Activated naive CD4-positive, alpha-beta T cell treated with anti-CD3 and anti-CD28 coated beads for 36 hours (primary cell): ENCODE measurements at regions not wholly inside any gene's neighbourhood (a gene's known extent, or its start where the extent isn't known, plus 50 kb on each side); places are given as distances from the start of the nearest gene placed in this dataset.
"Not testable (repeated sequence)": the region's sequence is repeated elsewhere in the genome, so short reads cannot be mapped to it uniquely, and the experiment has no call there.

Source experiments
- CTCF ChIA-PET: fragments of 350-600 bp; sonication (Branson Sonifier 250); formaldehyde crosslinking; loops from one replicate; lab custom pipeline; 2021; ENCODE audit warnings: antibody characterized with exemption; lab: Charles Lee
- DNase-seq: peaks from one replicate; pipeline ENCODE4 v3.0.0-alpha.2; 2020
- H3K27ac Mint-ChIP-seq: one replicate; pipeline ENCODE4 v1.8.0; 2021; ENCODE audit warnings: mild to moderate bottlenecking, mixed read lengths
- H3K27me3 Mint-ChIP-seq: one replicate; pipeline ENCODE4 v1.8.0; 2021; ENCODE audit warnings: low read depth, mixed read lengths
- H3K36me3 Mint-ChIP-seq: one replicate; pipeline ENCODE4 v1.8.0; 2021; ENCODE audit warnings: low read depth, mixed read lengths
- H3K4me1 Mint-ChIP-seq: one replicate; pipeline ENCODE4 v1.8.0; 2021; ENCODE audit warnings: low read depth, mixed read lengths
- H3K4me3 Mint-ChIP-seq: one replicate; pipeline ENCODE4 v1.8.0; 2021; ENCODE audit warnings: mild to moderate bottlenecking, moderate library complexity, mixed read lengths
- H3K9me3 Mint-ChIP-seq: one replicate; pipeline ENCODE4 v1.8.0; 2021; ENCODE audit warnings: mixed read lengths
- intact Hi-C: fragments of 100-400 bp; cut with micrococcal nuclease; formaldehyde crosslinking; loops from one replicate; pipeline ENCODE4 v1.15.1; 2023

- H3K27ac Mint-ChIP-seq, intact Hi-C loops, CTCF ChIA-PET, DNase-seq, H3K9me3 Mint-ChIP-seq, H3K36me3 Mint-ChIP-seq, H3K4me3 Mint-ChIP-seq, H3K27me3 Mint-ChIP-seq: not testable (repeated sequence)
- peaks cover 22% of the 10 kb centered on the region for H3K4me1 Mint-ChIP-seq
Observed at GRCh38 chr1:149841597-149842238, 57.6 kb upstream of the BOLA1 start.

DNA sequence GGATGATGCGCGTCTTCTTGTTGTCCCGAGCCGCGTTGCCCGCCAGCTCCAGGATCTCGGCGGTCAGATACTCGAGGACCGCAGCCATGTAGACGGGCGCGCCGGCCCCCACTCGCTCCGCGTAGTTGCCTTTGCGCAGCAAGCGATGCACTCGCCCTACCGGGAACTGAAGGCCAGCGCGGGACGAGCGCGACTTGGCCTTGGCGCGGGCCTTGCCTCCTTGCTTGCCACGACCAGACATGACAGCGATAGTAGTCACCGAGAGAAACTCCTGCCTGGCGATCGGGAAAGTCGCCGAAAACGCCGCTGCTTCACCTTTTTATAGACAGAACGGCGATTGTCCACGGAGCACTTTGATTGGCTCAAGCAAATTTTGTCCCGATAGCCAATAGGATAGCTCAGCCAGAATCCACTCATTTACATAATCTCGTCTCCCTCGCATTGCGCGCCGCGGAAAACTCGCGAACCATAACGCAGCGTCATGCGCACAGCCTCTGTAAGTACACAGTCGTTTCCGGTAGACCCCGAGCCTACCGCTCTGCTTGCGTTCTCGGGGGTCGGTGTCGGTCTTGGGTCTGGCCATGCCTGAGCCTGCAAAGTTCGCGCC lies 56.8 kb upstream of the BOLA1 start:
- H3K4me1 Mint-ChIP-seq = peaks cover 30% of the 10 kb centered on the region
- H3K27ac Mint-ChIP-seq, intact Hi-C loops, H3K27me3 Mint-ChIP-seq, CTCF ChIA-PET, H3K36me3 Mint-ChIP-seq, H3K4me3 Mint-ChIP-seq, DNase-seq, H3K9me3 Mint-ChIP-seq: not testable (repeated sequence)

DNA sequence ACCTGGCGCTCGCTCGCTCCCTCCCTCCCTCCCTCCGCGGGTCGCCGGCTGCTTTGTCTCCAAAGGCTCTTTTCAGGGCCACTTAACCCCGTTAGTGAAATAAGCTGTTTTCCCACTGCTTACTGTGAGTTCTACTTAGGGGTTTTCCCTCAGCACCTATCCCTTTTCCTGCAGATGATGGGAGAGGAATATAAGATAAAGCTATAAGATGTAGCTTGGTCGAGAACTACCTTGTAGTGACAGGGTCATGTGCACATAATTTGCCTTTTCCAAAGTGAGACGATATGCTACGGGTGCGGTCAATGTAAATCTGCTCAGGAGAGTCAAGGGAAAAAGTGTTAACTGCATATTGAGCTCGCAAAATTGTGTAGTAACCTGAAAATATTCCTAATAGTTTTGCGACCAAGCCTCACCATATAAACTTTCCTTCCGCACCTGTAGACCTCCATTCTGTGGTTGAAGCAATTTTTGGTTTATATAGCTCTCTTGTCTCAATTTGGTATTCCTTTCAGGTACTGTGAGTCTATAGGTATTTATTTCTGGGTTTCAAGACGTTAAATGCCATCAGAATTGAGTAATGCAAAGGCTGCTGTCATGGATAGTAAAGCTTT lies 55.8 kb upstream of the BOLA1 start:
- intact Hi-C loops = no loop called here
- peak overlapping the region; percentile 88 for H3K4me3 Mint-ChIP-seq
- CTCF ChIA-PET = interaction anchor here (1.0 kb wide), 1 partner anchor 44 kb away, joined by 3 read pairs; a partner anchor contains a TSS
- H3K27me3 Mint-ChIP-seq = no peaks in the 10 kb centered on the region
- H3K27ac Mint-ChIP-seq = peak overlapping the region; percentile 87
- peaks cover 2% of the 10 kb centered on the region for H3K36me3 Mint-ChIP-seq
- no peaks in the 10 kb centered on the region for H3K9me3 Mint-ChIP-seq
- peaks cover 37% of the 10 kb centered on the region for H3K4me1 Mint-ChIP-seq
- DNase-seq = peak; percentile 6

- H3K27me3 Mint-ChIP-seq = no peaks in the 10 kb centered on the region
- peak overlapping the region; percentile 87 for H3K27ac Mint-ChIP-seq
- no peaks in the 10 kb centered on the region for H3K9me3 Mint-ChIP-seq
- intact Hi-C loops = no loop called here
- DNase-seq = peak; percentile 44
- CTCF ChIA-PET = interaction anchor here (1.0 kb wide), 1 partner anchor 44 kb away, joined by 3 read pairs; a partner anchor contains a TSS
- H3K4me1 Mint-ChIP-seq = peaks cover 42% of the 10 kb centered on the region
- H3K36me3 Mint-ChIP-seq = peaks cover 2% of the 10 kb centered on the region
- peak overlapping the region; percentile 88 for H3K4me3 Mint-ChIP-seq
Observed at GRCh38 chr1:149844101-149844500, 55.3 kb upstream of the BOLA1 start.

- Mint-ChIP-seq H3K27me3 (no peaks in the 10 kb centered on the region), H3K4me1 (peaks cover 49% of the 10 kb centered on the region), H3K36me3 (peaks cover 2% of the 10 kb centered on the region), H3K27ac (peak overlapping the region; percentile 78), H3K4me3 (peak overlapping the region; percentile 40), H3K9me3 (no peaks in the 10 kb centered on the region)
- CTCF ChIA-PET = no interaction called here
- intact Hi-C loops = no loop called here
- DNase-seq = no peak
Observed at GRCh38 chr1:149844650-149845255, 54.6 kb upstream of the BOLA1 start.

GRCh38 chr1:149845416-149845815 lies 54.0 kb upstream of the BOLA1 start:
- Mint-ChIP-seq H3K9me3 (no peaks in the 10 kb centered on the region), H3K27ac (peak overlapping the region; percentile 78), H3K4me1 (peaks cover 51% of the 10 kb centered on the region), H3K4me3 (peak overlapping the region; percentile 22), H3K27me3 (no peaks in the 10 kb centered on the region), H3K36me3 (peaks cover 2% of the 10 kb centered on the region)
- DNase-seq = no peak
- CTCF ChIA-PET = no interaction called here
- intact Hi-C loops = no loop called here

DNA sequence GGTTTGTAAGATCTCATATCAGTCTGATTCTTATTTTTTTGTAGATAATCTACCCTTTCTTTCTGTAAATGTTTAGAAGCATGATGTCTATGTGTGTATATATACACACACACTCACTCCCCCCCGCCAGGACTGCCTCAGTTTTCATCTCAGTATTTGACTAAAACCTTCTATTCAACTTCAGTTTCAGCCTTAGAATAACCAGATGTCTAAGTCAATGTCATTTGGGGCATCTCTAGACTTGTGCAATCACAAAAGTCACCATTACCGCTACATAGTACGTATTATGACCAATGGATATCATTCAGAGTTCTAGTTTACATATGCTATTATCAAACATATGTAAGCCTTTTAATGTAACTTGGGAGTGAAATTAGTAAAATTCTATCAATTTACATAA lies 53.3 kb upstream of the BOLA1 start:
- Mint-ChIP-seq H3K9me3 (no peaks in the 10 kb centered on the region), H3K27me3 (no peaks in the 10 kb centered on the region), H3K4me1 (peaks cover 51% of the 10 kb centered on the region), H3K27ac (peak overlapping the region; percentile 78), H3K36me3 (peaks cover 2% of the 10 kb centered on the region), H3K4me3 (no peak overlapping the region)
- CTCF ChIA-PET = no interaction called here
- intact Hi-C loops = no loop called here
- peak; percentile 38 for DNase-seq

DNA sequence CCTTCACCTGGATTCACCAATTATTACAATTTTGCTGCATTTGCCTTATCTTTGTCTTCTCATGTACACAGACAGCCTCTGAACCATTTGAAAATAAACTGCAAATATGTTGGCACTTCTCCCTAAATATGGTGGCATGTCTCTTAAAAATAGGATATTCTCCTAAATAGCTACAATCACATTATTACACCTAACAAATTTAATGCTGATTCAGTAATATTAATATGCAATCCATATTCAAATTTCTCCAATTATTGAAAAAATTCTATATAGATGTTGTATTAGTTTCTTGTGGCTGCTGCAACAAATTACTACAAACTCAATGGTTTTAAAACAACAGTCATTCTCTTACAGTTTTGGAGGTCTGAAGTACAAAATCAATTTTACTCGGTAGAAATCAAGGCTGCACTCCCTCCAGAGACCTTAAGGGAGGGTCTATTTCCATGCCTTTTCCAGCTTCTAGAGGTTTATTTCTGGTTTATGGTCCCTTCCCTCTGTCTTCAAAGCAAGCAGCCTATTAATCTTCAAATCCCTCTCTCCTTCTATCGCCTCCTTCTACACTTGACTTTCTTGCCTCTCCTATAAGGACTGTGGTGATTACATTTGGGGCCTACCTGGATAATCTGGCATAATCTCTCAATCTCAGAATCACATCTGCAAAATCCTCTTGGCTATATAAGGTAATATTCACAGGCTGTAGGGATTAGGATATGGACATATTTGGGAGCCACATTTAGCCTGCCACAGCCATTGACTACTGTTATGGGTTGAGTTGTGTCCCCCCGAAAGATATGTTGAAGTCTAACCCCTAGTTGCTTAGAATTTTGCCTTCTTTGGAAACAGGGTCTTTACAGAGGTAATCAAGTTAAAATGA lies 52.5 kb upstream of the BOLA1 start:
- no peak for DNase-seq
- intact Hi-C loops = no loop called here
- H3K9me3 Mint-ChIP-seq = no peaks in the 10 kb centered on the region
- H3K27me3 Mint-ChIP-seq = no peaks in the 10 kb centered on the region
- H3K4me3 Mint-ChIP-seq = no peak overlapping the region
- peak overlapping the region; percentile 82 for H3K27ac Mint-ChIP-seq
- H3K36me3 Mint-ChIP-seq = peaks cover 2% of the 10 kb centered on the region
- CTCF ChIA-PET = no interaction called here
- H3K4me1 Mint-ChIP-seq = peaks cover 51% of the 10 kb centered on the region

DNA sequence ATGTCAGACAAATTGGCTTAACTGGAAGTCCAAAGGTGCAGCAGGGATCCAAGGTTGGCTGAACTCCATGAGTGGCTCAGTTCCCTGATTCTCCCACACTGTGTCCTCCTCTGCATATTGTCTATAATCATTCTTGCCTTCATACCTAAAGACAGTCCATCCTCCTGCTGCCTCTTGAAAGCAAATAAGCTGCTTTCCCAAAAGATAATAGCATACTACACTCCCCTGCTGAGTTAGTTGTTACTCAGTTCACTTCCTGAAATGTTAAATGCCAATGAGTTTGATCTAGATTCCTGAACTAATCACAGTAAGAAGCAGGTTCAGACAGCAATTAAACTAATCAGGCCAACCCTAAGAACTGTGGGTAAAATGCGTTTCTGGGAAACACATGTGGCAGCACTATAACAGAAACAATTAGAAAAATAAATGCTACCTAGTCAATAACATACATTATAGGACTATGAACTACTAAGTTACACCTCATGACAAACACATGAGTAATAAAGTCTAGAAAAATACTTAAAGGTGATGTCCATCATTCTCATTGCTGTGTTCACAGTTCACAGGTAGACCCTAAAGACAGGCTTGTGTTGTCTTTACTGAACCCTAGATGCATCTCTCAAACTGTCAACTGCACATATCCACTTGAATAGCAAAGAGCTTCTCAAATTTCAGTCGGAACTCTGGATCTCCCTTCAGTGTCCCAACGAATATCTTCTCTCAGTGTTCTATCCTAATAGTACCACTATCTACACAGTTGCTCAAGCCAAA lies 50.8 kb upstream of the BOLA1 start:
- Mint-ChIP-seq H3K27me3 (no peaks in the 10 kb centered on the region), H3K27ac (peak overlapping the region; percentile 86), H3K4me1 (peaks cover 51% of the 10 kb centered on the region), H3K36me3 (peaks cover 2% of the 10 kb centered on the region), H3K9me3 (no peaks in the 10 kb centered on the region), H3K4me3 (peak overlapping the region; percentile 81)
- CTCF ChIA-PET = interaction anchor here (1.2 kb wide), 1 partner anchor 39 kb away, joined by 4 read pairs; a partner anchor contains a TSS
- DNase-seq = no peak
- intact Hi-C loops = no loop called here

GRCh38 chr1:149849111-149849946 lies 50.0 kb upstream of the BOLA1 start:
- H3K4me1 Mint-ChIP-seq = peaks cover 49% of the 10 kb centered on the region
- no peak for DNase-seq
- no peaks in the 10 kb centered on the region for H3K9me3 Mint-ChIP-seq
- CTCF ChIA-PET = interaction anchor here (1.2 kb wide), 1 partner anchor 38 kb away, joined by 4 read pairs; a partner anchor contains a TSS
- H3K4me3 Mint-ChIP-seq = peak overlapping the region; percentile 81
- H3K36me3 Mint-ChIP-seq = peaks cover 2% of the 10 kb centered on the region
- H3K27ac Mint-ChIP-seq = peak overlapping the region; percentile 86
- intact Hi-C loops = no loop called here
- no peaks in the 10 kb centered on the region for H3K27me3 Mint-ChIP-seq
